ENCODE measurements at regions not wholly inside any gene's neighbourhood (a gene's known extent, or its start where the extent isn't known, plus 50 kb on each side); places are given as distances from the start of the nearest gene placed in this dataset.

DNA sequence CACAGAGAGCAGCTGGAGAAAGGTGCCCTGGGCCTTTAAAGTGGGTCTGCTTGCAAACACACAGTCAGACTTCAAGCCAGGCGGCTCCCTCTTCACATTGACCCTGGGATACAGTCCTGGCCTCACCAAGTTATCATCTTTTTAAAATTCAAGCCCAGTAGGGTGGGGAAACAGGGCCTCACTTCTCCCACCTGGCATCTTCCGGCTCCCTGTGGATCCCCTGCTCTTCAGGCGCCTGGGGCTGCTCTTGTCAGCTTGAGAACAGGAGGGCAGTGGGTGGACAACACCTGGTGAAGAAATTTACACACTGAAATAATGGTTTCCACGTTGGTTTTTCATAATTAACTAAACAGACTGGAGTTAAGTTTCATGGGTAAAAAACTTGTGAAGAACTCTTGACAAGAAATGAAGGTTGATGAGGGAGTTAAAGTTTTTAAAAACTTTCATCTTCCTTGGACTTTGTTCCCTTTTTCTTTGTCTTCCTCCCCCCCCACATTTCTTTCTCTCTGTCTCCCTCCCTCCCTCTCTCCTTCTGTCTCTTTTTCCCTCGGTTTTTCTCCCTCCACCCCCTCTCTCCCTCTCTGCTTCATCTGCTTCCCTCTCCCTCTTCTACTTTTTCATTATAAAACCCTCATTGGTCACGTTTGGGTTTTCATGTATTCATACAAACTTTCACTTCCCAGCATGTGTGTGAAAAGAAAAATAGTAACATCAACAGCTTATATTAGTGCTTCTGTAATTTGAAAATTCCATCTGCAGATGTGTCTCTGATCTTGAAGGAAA, 219.6 kb downstream of the DMRT2 start:
- no peak for DNase-seq

DNA sequence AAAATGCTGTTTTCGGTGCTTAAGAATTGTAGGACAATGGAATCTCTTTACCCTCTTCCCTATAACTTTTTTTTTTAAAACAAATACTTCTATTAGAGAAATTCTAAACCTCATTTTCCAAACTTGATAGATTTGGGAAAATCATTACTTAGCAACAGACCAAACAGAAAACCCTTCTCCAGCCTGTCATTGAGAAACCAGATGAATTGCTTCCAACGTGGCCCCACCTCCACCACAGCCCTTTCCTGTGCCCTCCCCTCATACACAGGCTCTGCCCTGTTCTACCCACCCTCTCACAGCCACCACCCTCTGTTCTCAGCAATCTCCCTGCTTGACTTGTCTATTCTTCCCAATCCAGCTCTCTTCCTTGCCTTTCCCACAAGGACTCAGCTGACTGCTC, 221.2 kb downstream of the DMRT2 start:
- no peak for DNase-seq

DNA sequence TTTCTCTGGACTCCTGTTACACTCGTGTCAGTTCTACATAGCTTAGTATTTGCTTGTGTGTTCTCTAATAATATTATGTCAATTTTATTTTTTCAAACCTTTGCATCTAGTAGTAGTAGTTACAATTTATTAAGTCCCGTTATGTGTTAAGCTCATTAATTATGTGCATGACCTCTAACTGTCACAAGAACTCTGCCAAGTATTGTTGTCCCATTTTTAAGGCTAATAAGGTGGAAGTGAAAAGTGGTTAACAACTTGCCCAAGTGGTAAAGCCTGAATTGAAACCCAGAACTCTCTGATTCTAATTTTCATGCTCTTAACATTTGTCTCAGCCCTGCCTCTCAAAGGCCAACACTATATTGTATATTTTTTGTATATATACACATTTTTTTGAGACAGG, 221.6 kb downstream of the DMRT2 start:
- no peak for DNase-seq

DNA sequence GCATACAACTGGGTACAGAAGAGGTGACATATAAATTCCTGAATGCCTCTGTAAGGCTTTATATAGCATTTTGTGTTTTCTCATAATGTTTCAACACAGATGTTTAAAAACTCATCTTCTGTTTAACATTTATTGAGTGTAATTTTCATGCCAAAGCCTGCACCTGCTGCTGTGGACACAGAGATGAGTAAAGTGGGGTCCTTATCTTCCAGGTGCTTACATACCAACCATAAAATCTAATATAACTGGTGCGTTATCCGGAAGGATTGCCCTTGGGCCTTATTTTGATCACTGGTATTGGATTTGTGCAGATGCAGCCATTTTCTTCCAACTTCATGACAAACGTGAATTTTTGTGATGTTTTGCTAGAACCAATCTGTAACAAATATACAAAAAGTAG, 222.3 kb downstream of the DMRT2 start:
- no peak for DNase-seq

DNA sequence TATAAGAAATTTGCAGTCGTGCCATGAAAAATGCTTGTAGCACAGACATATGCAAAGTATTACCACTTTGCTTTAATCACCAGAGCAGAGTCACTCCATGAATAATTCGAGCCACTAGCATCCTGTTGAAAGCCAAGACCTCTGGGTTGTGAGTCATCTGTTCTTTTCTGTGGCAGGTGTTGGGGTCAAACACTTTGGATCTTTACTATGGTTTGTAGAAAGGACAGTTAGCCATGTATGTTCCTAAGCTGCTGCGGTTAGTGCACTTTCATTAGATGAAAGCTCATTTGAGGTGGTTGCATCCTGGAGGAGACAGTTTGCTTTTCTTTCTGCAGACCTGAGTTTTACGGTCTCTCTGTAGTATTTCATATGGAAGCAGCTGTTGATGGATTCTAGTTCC, 223.7 kb downstream of the DMRT2 start:
- peak; percentile 53 to 68 for DNase-seq

DNA sequence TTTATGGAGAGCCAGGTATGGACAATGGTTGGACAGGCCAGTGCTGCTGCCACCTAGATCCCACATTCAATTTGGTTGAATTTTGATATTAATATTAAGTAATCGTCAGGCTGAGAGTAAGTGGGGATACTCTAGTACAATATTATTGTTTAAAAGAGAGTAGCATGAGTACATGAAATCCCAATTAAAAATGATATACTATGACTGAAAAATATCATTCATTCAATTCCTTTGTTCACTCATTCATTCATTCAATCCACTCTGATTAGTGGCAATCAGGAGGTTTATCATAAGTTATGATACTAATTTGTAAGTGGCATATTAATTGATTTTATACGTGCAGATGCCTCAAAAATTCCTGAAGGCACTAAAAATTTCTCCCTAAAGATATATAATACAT, 224.2 kb downstream of the DMRT2 start:
- no peak for DNase-seq

DNA sequence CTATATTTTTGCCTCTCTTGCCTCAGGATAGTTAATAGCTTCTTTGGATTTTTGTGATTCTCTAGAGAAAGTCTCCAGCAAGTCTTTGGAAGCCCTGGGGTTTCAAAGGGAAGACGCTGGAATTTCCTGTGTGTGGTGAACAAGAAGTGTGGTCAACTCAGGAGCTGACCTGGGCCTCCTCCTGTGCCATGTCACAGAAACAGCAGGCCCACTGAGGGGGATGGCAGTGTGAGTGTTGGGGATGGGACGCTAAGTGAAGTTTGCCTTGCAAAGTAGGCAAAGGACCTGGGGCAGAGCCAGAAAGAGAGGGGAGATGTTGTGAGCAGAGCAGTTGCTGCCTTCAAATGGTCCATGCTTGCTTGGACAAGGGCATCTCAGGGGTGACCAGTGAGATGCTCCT, 226.3 kb downstream of the DMRT2 start:
- peak in 1 of 2 experiments; percentile 28 for DNase-seq

DNA sequence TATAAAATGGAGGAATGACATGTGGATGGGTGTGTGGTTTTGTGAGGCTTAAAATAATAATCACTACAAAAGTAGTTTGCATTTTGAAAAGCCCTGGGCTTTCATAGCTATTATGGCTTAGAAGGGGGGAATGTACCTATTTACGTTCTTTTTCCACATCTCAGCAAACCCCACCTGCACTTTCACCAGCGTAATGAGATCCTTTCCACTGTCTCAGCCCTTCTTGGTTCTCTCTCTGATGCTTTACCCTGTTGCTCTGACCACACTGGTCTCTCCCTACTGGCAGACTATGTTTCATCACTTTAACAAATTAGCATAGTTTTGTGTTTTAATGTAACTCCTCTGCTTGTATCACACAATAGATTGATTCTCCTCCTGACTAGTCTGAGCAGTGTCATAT, 234.6 kb downstream of the DMRT2 start:
- DNase-seq, result no peak

DNA sequence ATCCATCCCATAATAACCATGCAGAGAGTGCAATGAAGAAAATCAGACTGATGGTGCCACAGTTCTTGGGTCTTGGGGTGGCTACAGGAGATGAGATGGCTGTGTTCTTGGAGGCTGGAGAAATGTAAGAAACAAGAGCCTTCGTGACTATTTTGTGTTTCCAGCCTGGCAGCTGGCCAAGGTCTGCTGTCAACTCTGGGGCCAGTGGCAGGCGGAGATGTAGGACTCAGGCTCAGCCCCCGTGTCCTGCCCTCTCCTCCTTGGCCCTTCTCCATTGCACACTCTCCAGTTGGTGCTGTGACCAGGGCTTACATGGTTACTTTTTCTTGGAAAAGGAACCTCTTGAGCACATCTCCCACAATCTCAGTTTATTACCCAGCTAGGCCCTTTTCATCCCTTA, 235.4 kb downstream of the DMRT2 start:
- DNase-seq, result no peak

DNA sequence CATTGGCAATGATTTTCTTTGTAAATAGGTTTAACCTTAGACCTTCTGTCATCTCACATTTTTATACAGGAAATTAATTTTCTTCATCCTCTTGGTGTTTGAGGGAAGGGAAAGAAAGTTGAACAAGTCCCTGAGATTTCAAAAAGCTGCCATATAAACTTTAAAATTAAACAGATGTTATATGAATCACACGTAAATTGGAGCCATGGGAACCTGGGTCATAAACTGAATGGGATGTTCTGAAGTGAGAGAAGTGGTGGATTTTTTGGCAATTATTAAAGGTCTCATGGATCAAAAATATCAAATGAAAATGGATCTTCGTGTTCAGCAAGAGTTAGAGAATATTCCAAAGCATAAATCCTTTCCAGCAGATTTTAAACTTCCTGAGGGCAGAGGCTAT, 242.2 kb downstream of the DMRT2 start:
- DNase-seq, result no peak

DNA sequence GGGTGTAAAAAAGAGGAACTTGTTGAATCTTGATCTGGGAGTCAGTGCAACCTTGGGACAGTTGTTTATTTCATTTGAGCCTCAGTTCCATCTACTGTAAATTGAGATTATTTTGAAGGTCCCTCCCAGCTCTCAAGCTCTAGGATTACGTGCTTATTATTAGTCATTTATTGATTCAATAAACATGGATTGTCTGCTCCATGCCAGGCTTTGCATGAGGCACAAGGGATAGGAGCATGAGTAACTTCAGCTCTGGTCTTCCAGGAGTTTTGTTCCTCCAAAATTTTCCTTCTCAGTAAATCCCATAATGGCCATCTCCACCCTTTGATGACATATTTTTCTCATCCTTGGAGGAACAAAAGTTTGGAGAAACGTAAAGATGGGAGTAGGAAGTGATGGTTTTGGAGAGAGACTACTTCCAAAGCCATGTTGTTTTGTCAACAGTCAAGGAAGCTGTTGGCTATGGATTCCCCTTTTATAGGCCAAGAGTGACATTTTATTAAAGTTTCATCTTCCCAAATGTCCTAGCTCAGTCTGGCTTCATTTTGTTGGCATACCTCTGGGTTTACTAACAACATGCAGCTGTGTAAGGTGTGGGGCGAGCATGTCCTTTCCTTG, 244.6 kb downstream of the DMRT2 start:
- DNase-seq, result no peak

DNA sequence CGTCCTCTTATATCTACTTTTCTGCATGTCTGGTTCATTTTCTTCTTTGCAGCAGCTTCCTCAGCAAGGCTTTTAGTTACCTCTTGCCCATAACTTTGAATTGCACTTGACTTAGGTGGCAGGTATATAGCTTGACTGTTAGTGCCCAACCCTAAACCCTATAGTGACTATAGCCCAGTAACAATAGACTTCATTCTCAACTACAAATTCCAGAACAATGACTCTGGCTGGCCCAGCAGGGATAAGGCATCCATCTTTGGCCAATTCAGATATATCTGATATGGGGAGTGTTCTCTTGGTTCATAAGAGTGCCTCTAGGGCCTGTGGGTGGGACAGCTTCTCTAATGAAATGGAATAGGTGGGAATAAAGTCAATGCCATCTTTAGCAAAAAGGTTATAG, 246.2 kb downstream of the DMRT2 start:
- no peak for DNase-seq

DNA sequence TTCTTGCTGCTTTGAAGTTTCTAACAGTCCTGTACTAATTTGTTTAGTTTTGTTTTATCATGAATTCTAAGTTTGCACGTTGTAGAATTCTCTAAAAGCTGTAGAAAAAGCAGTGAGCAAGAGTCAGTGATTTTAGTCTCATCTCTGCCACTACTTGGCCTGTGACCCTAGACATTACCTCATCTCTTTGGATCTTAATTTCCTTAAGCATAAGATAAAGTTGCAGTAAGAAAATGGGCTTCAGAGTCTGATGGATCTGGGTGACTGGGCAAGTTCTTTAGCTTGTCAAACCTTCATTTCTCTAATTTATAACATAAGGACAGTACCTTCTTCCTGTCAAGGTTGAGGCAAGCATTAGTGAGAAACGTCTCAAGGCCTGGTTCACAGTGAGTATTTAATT, 247.9 kb downstream of the DMRT2 start:
- no peak for DNase-seq

DNA sequence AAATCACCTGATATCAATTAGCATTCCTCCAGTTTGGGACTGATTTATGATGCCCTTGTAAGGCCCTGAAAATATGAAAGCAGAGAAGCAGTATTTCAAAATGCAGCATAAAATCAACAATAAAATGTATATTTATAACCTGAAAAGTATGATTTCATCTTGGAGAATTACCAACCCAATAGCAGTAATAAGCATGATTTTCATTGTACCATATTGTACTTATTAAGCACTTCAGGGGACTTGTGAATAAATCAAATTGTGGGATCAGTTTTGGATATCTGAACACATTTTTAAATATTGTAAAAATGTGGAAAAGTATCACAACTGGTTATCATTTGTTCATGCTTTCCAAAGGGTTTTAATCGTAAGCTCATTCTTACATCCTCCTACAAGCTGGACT, 250.8 kb downstream of the DMRT2 start:
- no peak for DNase-seq

DNA sequence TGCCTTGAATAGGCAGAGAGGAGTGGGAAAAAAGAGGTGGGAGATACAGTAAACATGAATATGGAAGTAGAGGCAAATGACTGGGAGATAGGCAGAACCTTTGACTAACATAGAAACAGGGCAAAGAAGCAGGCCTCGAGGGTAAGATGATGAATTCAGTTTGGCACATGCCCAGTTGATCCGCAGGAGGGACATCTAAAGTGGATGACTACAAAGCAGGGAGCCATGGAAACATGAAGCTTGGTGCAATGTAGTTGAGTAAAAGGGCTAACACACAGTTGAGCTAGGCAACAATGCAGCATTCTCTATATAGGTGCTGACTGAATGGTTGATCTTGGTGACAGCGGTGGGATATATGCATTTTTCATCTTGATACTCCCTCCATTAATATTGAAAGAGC, 253.8 kb downstream of the DMRT2 start:
- DNase-seq, result no peak

DNA sequence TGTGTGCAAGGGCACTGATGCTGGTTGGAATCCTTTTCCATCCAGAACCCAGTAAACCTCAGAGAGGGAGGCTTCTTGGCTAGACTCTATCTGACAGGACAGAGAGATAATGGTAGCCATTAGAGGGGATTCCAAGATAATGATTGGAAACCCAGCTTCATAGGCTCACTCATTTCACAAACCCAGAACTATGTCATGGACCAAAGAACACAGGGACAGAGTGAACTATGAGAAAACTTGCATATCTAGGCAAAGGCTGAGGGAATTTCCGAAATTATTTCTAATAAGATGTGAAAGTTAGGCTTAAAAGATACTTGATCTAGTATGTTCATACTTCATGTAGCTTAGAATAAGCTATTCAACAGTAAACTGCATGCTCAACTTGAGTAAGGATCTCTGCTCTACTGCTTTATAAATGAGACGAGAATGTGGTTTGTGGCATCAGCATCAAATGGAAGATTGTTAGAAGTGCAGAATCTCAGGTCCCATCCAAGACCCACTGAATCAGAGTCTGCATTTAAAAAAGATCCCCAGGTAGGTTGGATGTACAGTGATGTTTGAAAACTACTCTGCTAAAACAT, 261.4 kb downstream of the DMRT2 start:
- no peak for DNase-seq

DNA sequence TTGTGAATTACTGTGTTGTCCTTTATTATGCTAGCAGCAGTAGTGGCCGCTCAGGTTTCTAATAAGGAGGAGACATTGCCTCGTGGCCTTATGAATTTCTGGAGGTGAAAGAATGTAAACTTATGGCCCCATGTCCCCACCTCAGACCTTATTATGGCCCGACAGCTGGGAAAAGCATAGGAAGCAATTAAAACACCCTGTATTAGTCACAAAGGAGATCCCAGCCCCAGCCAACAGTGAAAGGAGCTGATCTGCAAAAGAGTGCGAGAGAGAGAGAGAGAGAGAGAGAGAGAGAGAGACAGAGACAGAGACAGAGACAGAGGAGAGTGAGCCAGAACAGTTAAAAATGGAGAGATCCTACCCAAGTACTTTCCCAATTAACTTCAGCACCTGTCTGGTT, 269.3 kb downstream of the DMRT2 start:
- DNase-seq, result no peak

DNA sequence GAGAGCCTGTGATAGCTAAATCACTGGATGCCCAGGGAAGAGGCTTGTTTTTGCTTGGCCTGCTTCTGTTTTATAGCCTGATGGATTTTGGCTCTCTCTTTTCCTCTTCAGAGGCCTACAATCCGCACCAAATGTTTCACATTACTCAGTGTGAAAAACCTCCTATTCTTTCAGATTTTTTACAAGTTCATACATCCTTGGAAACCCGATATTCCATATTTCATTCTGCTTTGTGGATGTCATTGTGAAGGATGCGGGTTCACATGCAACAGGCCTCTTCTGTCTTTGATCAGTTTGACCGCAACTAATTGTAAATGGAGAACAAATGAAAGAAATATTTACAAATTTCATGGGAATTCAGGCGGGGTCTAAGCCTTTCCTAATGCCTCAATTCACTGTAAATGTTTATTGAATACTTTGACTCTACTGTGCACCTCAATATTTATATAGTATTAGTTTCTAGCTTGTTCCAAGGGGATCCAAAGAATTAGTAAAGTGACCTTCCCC, 269.9 kb downstream of the DMRT2 start:
- no peak for DNase-seq

DNA sequence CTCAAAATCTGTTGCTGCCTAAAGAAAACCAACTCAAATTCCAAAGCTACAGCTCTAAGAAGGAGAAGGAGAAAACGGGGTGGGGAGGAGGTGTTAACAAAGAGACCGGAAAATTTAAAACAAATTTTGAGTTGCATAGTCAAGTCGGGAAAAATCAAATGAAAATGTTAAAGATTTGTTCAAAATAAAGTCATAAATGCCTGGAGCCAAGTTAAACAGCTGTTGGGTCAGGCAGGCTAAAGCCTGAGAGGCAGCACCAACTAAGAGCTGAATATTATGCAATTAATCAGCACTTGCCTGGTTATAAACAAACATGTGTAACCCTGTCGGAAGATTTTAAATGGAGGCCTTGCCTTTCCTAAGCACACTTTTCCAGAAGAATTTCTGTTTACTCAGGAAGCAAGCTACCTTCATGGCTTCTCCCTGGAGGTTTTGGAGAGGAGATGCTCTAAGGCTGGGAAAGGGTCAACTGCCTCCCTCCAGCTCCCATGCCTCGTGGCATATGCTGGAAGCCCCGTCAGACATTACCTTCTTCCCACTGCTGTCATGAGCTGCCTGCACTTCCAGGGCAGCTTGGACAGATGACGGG, 270.5 kb downstream of the DMRT2 start:
- no peak for DNase-seq

DNA sequence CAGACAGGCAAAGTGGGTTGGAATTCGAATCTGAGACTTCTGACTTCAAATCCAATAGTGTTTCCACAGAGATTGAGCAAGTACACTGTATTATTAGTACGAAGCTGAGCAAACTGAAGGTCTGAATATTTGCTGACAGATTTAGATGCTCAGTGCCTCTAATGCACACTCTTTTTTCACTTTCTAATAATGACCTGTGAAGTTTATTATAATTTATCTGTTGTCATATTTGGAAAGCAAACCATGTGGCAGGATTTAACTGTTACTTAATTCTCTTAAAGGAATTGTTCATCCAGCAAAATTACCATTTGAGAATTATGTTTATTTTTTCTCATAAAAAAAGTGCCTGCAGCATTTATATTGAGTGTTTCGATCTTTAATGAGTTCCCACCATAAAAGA, 277.3 kb downstream of the DMRT2 start:
- no peak for DNase-seq

DNA sequence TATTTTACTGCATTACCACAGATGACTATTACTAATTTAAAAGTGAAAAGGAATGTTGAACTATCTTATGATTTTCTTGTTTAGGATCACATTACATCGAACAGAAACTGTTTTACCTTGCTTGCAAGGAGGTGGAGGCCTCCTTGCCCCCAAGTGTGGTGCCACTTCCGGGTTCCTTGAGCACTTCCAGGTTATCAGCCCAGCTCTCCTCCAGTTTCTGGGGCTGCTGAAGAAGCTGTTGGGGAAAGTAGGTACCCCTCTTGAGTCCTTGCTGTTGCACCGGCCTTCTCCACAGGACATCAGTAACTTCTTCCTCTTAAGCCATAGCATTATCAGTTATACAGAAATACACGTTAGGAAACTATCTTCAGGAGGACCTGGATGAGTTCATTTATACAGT, 278.2 kb downstream of the DMRT2 start:
- DNase-seq, result no peak

DNA sequence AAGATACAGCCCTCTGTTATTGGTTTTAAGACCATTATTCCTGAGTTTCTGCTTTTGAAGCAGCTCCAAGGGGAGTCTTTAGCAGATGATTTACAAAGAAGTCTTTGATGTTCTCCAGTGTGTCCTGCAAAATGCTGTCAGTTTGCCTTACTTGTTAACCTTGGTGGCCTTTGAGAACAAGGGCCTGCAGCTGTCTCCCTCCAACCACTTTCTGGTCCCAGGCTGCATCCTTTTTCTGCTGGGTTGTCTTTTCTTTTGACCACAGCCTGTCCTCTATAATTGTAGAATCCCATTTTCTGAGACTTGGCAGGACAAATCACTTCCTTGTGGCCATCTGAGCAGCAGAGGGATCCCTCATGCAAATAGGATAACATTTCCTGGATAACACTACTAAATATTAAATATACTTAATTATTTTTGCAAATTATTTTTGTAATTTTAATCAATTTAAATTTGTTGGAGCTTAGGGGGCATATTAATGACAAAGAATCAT, 281.4 kb downstream of the DMRT2 start:
- no peak for DNase-seq

DNA sequence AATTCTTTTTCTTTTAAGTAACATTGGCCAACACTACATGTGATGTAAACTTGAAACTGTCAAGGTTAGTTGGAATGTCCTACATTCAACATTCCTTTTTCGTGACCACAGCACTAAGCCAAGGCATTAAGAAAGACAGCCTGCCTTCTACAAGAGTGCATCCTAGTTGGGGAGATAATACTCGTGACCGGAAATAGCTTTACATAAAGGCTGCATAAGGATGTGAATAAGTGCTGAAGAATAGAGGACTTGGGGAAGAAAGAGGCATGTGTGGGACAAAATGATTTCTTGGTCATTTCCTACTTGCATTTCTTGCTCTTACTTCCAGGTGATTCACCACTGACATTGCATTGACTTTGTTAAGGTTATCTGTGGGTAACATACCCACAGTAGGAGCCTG, 282.0 kb downstream of the DMRT2 start:
- DNase-seq, result no peak

DNA sequence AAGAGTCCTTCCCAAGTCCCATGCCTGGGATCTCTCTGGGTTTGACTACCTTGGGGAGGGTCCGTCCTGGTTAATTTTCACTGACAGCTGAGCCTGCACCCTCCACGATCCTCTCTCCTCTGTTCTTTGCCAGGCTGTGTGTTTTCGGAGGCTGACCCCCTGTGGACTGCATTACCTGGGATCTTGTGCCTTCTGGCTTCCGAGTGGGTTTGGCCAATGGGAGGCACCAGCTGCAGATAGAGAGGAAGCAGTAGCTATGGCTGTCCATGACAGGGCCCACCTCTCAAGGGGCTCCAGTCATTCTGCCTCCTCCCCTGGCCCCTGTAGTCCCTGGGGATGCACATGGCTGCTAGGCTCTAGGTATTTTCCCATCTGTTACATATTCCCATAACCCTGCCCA, 285.0 kb downstream of the DMRT2 start:
- DNase-seq, result no peak

All from NCI-H526 (cell line).